CMK (cell line): ENCODE measurements at regions not wholly inside any gene's neighbourhood (a gene's known extent, or its start where the extent isn't known, plus 50 kb on each side); places are given as distances from the start of the nearest gene placed in this dataset.
"Not testable (repeated sequence)": the region's sequence is repeated elsewhere in the genome, so short reads cannot be mapped to it uniquely, and the experiment has no call there.

Experiments
- DNase-seq: peaks from one replicate; pipeline ENCODE4 v3.0.0-alpha.2; 2010; ENCODE audit warnings: low read depth

DNA sequence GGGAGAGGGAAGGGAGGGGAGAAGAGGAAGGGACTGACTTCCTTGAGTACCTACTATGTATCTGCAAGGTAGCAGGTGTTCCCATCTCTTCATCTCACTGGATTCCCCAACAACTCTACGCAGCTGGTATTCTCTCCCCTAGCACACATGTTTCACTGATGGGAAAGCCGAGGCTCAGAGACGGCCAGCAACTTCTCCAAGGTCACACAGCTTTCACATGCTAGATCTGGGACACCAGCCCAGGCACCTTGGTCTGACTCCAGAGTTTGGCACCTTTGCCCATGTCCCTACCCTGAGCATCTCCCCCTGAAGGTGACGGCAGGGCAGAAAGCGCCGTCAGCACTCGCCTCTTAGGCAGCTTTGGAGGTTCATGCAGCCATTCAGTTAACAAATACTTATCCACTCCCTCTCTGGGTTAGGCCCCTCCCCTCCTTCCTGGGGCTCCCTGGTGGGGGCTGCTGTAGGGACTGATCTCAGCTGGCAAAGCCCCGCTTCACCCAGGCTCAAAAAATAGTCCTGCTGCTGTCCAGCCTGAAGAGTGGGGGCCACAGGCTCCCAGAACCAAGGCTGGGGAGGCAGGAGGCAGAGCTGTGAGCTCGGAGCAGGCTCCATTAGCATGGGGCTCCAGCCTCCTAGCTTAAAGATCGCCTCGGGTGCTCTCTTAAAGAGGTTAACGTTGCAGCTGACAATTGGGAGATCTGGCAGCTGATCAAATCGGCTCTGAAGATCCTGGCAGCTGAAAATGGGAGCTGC is 79.4 kb downstream of the IGLL1 start:
- DNase-seq = no peak

DNA sequence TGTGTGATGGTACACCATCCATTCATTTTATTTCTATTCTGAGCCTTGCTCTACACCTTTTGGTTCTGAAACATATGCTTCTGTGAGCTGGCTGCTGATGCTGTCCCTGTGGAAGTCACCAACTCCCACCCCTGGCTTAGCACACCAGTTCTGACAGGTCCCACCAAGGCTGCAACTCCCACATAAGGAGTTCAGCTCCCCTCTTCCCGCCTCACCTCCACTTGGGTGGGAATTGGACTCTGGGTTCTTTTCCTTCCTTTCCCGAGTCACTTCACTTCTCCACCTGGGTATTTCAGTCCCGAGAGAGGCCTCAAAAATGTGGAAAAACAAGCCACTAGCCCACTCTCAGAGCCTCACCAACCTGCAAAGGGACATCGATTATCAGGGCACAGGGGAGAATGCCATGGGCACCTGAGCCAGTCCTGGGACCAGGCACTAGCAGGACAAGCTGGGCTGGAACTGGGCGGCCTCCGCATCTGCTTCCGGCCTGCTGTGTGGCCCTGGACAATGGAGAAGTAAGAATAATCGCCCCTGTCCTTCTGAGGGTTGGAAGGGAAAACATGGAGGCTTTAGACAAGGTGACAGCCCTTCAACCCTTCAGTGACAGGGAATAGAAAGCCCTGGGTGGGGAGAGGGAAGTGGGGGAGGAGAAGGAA is 80.1 kb downstream of the IGLL1 start:
- DNase-seq = no peak

DNA sequence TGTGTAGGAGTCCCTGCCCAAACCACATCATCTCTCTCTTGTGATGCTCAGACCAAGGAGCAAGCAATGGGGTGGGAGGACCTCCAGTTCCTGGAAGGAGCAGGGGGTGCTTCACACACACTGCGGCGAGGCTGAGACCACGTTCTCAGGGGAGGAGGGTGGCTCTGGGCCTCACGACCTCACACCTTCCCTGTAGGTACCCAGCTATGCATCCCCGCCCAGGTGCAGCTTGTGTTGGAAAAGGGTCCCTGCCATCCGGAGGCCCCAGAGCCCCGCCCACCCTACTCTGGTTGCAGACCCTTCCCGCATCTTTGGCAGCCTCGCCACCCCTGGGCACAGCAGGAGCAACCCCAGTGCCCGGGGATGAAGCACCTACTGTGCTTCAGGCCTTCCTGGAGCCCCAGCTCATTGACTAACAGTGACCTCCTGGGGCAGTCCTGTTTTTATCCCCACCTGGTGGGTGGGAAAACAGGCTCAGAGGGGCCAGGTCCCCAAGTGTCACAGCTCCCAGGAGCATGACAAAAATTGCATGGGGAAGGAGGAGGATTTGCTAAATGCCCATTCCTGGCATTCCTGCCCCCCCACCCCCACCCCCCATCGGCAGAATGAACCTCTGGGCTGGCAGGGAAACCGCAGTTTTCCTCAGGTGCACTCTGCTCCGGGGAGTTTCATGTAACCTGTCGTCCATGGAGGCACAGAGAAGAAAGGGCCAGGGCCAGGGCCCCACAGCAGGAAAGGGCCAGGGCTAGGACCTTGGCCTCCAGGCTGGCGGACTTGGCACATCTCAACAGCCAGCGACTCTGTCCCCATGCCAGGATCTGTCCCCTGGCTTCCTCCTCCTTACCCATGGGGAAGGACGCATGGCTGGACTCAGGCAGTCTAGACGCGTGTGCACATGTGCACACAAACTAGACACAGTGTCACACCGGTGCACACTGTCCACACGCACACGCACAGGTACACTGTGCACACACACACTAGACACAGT is 81.0 kb downstream of the IGLL1 start:
- DNase-seq = no peak

DNA sequence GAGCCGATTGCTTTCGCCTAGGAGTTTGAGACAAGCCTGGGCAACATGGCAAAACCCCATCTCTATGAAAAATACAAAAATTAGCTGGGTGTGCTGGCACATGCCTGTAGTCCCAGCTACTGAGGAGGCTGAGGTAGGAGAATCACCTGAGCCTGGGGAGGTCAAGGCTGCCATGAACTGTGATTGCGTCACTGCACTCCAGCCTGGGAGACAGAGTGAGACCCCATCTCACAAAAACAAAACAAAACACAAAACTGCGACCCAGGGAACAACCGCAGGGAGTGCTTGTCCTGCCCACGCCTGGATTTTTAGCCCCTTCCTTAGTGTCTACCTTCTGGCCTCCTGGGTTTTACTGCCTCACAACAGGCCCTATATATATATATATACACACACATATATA is 82.2 kb downstream of the IGLL1 start:
- DNase-seq = not testable (repeated sequence)

DNA sequence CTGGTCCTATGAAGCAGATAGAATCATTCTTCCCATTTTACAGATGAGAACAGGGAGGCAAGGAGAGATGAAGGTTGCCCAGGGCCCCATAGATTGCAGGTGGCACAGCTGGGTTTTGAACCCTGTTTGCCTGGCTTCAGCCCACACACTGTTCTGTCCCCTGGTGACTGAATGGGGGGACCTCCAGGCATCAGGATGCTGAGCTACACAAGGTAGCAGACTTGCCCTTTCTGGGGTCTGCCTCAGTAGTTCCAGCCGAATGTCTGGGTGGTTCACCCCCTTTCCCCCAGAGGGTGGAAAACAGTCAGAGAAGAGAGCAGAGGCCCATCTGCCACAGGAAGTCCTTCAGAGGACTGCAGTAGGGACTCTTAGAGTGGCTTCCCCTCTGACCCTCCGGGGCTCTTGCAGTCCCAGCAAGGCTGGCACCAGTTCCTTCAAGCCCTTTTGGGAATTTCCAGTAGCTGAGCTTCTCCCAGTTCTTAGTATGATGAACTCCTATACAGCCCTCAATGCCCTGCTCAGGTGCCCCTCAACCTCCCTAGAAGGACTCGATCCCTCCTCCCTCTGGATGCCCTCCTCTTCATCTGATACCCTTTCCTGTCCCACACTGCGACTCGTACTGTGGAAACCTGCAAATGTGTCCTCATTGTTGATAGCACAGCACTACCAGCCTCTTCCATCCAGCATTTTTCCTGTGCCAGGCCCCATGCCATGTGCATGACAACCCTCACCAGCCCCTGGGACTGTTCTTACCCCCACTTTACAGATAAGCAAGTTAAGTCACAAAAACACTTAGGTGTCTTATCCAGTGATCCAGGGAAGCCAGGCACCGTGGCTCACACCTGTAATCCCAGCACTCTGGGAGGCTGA is 82.8 kb downstream of the IGLL1 start:
- no peak for DNase-seq

DNA sequence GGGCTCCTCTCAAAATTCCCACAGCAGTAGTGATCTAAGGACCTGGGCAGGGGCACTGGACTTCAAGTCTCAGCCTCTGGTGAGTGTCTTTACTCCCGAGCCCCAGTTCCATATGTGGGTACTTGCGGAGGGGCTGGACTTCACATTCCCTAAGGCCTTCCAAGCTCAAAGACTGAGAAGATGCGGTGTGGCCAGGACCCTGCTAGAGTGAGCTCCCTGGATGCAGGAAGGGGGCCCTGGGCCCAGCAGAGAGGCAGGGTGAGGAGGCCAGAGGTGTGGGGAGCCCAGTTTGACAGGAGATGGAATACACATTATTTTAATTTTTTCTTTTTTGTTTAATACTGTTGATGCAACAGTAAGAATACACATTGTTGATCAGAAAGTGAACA is 83.7 kb downstream of the IGLL1 start:
- DNase-seq = no peak

DNA sequence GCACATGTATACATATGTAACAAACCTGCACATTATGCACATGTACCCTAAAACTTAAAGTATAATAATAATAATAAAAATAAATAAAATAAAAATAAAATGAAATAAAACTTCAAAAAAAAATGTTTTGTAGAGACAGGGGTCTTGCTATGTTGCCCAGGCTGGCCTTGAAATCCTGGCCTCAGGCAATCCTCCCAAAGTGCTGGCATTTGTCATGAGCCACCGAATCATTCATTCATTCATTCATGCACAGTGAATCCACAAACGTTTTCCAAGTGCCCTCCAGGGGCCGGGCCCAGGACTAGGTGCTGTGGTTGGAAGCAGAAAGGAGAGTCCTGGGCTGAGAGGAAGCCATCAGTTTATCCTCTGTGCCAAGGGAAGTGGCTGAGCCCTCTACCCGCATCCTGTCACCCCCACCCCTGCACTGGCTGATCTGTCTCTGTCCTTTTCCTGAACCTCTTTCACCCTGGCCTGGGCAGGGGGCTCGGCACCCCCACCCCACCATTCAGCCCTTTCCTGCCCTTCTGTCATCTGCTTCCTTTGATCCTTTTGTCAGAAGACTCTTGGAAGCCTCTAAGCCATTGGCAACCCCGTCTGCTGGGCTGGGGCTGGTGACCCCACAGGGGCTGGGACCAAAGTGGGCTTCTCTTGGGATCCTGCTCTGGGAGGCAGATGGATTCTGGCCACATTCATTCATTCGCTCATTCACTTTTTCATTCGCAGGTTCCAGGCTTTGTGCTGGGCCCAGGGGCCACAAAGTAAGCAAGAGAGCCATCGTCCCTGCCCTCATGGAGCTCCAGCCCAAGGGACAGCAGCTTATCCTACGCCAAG is 84.3 kb downstream of the IGLL1 start:
- DNase-seq = peak; percentile 82

DNA sequence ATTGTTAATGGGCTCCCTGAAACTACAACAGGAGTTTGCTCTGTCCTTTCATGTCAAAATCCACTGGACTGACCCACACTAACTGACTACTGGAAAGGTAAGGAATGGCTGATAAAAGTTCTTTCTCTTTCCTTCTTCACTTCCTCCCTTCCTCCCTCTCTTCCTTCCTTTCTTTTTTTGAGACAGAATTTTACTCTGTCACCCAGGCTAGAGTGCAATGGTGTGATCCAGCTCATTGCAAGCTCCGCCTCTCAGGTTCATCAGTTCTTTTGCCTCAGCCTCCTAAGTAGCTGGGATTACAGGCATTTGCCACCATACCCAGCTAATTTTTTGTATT is 85.2 kb downstream of the IGLL1 start:
- DNase-seq = no peak

DNA sequence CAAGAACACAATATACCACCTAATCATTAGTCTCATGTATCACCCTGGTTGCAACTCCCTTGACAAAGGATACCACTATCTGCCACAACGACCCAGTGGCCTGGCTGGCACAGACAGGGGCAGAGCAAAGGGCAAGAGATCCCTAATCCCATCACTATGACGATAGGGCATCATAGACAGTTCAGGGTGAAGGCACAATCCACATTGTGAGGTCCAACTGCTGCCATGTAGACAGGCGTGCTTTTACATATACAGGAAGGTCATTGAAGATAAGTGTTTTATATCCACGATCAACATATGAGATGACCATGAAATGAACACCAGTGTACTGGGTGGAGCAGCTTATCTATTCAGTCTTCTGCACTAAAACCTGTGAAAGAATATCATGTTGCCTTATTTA is 94.6 kb downstream of the IGLL1 start:
- DNase-seq = no peak

DNA sequence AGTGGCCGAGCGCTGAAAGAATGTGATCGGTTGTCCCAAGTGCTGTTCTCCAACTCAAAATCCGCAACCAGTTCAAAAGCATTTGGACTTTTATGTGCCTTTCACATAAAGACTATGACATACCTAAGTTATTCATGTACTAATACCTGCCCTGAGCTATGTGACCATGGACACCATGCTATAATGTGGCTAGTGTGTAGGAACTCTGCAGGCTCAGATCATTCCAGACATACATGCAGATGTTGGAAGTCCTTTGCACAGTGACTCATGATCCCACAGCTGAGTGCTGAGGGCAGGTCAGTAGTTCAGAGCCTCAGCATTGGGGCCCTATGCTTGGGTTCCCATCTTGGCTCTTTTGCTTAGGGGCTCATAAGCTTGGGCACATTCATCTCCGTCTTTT is 95.4 kb downstream of the IGLL1 start:
- DNase-seq = no peak

DNA sequence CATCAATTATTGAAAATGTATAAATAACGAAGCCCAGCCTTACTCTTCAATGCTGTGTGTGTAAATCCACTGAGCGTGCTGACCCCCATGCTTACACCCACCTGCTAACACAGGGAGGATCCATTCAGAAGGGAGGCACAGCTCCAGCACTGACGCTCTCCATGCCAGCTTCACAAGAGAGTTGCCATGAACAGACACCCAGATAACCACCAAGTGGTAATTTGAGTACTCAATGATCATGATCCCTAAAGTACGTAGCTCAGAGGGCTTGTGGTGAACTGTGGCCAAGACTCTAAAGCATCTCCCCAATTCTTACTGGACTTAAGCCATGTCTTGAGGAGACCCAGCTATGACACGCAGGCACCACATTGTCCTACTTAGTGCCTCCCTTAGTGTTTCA is 98.7 kb downstream of the IGLL1 start:
- DNase-seq = no peak

DNA sequence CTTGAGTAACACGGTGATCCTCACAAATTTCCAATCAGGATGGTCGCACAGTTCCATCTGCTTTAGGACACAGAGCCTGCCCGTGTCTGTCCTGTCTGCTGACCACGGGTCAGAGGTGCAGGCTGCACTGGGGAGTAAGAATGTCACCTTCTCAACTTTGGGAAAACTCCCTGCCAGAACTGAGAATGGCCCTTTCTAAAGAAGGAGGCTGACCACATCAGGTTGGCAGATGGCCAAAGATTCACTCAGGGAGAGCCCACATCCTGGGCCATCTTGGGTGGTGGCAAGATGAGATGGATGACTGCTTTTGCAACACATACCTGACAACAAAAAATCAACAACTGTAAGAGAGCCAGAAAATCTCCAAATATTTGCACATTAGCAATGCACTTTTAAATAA is 101.9 kb downstream of the IGLL1 start:
- peak; percentile 35 for DNase-seq

DNA sequence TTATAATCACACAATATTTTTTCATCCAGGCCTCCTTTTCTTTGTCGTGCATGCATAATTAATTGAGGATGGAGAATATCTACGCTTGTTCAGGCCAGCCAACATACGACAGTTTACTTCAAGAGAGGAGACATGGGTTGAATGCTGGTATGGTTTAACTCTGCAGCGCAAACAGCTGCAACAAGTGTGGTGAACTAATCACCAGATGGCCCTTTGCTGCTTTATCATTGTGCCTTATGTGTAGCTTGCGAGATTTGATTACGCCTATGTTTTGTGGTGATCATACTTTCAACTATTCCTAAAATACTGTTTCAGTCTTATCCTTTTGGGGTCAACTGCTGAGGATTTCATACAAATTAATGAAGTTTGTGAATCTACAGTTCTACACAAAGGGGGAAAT is 105.6 kb downstream of the IGLL1 start:
- not testable (repeated sequence) for DNase-seq

DNA sequence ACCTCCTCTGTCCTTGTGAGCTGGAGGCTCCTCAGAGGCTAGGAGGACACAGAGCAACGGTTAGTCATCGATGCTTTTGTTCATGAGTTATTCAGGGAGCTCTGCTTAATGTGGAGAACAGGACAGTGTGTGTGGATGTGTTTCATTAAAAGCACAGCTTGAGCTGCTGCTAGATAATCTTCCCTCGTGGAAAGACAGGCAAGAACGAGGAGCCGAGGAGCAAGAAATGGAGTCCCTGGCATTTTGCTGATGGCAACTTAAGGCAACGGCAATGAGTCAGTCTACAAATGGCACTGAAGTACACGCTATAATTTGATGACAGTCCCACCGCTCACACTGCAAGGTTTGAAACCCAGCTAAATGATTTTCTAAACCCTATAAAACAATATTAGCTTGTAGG is 106.2 kb downstream of the IGLL1 start:
- no peak for DNase-seq

DNA sequence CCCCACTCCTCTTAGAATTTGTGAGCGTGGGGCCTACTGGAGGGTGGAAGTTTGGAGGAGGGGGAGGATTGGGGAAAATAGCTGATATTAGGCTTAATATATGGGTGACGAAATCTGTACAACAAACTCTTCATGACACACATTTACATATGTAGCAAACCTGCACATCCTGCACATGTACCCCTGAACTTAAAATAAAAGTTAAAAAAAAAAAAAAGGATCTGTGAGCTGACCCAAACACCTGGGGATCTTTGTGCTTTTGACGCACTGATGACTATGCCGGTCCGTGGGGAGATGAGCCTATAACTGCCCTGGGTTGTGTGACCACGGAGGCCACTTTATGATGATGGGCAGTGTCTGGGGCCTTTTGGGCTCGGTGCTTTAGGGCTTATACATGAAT is 107.7 kb downstream of the IGLL1 start:
- DNase-seq = not testable (repeated sequence)

DNA sequence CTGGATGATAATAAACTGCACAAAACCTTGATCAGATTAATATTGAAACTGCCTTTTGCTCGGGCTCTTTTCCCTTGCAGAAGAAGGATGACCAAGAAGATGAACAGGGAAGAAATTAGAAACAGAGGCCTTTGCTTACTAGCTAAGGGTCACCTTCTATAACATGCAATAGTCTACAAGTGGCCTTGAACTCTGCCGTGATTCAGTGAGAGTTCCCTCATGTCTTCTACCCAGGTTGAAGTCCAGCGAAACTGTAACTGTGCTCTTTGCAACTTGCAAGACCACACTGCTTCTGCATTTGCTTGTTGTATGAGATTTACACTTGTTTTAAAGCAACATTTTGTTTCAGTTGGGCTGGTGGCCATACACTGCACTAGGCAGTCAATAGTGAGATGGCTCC is 108.4 kb downstream of the IGLL1 start:
- DNase-seq = no peak

DNA sequence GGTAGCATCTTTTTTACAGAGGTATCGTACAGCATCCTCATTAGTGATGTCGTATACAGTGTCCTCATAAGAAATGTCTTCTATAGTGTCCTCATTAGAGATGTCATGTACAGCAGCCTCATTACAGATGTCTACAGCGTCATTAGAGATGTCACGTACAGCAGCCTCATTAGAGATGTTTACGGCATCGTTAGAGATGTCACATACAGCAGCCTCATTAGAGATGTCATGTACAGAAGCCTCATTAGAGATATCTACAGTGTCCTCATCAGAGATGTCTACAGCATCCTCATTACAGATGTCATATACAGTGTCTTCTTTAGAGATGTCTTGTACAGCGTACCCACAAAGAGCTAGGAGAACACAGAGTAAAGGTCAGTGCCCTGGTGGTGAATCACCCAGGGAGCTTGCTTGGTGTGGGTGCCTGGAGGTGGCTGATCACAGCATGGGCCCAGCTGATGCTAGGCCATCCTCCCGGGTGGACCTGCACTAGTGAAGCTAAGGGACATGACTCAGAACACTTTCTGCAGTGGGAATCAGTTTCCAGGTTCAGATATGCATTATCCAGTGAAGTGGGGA is 109.2 kb downstream of the IGLL1 start:
- DNase-seq = no peak

DNA sequence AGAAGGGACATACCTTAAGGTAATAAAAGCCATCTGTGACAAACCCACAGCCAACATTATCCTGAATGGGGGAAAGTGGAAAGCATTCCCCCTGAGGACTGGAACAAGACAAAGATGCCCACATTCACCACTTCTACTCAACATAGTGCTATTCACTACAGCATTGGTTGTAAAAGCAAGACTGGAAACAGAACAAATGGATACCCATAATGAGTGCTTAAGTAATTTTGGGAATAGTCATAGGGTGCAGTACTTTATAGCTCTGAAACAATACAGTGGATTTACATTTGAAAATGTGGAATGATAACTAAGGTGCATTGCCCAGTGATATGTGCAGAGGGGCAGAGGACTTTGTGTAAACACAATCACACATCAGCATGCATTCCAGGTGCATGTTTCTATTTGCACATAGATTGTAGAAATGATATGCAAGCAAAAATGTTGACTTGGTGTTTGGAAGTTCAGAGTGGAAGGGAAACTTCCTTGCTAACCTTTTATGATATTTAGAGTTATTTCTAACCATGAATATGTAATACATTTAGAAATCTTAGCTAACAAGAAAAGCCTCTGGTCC is 112.3 kb downstream of the IGLL1 start:
- no peak for DNase-seq

DNA sequence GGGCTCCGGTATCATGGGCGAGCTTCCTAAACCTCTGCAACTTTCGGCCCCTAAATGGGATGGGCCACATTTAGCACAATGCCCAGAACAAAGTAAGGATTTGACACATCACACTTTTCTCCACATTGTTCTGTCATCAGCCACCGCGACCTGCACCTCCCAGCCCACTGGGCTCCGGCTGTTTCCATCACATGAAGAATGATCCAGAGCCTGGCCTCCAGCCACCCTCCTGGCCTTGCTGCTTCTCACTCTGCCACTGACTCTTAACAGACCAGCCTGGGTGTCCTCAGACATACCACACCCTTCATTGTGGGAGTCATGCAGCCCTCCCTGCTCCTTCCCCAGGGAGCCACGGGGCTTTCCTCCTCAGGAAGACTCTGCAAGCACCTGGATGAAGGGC is 113.7 kb downstream of the IGLL1 start:
- DNase-seq = no peak

DNA sequence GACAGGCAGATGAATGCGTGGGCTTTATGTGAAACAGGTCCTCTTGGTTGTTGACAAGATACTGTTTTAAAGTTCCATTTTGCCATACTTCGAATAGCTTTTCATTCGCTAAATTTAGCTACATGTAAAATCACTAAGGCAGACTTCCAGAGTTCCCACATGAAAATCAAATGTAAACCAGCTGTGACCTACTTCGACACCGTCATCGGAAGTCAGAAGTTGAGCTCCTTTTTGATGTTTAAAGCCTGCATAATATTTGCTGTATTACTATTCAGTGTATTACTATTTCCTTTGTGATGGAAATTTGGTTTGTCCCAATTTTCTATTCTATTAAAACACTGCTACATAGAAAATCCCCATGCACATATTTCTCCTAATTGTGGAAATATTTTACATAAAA is 115.3 kb downstream of the IGLL1 start:
- DNase-seq = not testable (repeated sequence)
